IMR-90 (cell line): ENCODE measurements at regions not wholly inside any gene's neighbourhood (a gene's known extent, or its start where the extent isn't known, plus 50 kb on each side); places are given as distances from the start of the nearest gene placed in this dataset.
A peak's percentile ranks its signal among the peaks of the same experiment; 100 is the strongest.

Experiments used
- ATAC-seq: fragments of 200-7000 bp; cut with Tn5 transposase; 2 replicates; pipeline ENCODE4 v1.9.1; 2020; ENCODE audit warnings: low read depth, mild to moderate bottlenecking, moderate library complexity
- BruUV-seq: library from RNA; stranded (reverse); fragments of 400-500 nt; replicated peaks from 2 replicates; lab custom pipeline; 2021; lab: Mats Ljungman, UMichigan
- CTCF ChIA-PET: fragments of 300-600 bp; formaldehyde crosslinking; extraction: SDS; loops from one replicate; lab custom pipeline; 2021; ENCODE audit warnings: antibody characterized with exemption; lab: Yijun Ruan, JAX
- POLR2A ChIA-PET: fragments of 300-600 bp; sonication (Branson Sonifier 250); formaldehyde crosslinking; loops from one replicate; lab custom pipeline; 2022; ENCODE audit warnings: antibody characterized with exemption; ENCODE audit not compliant: unreplicated experiment; lab: Charles Lee
- DNase-seq: peaks from one replicate; pipeline ENCODE4 v3.0.0; 2013
- H2AFZ ChIP-seq: replicated peaks from 2 replicates; pipeline ENCODE3; 2013; ENCODE audit warnings: low read length, mild to moderate bottlenecking; ENCODE audit not compliant: poor library complexity
- H2AK5ac ChIP-seq: 2 replicates; pipeline ENCODE4 v1.6.1; 2013; ENCODE audit warnings: low read depth, low read length, inconsistent platforms
- H2AK9ac ChIP-seq: replicated peaks from 2 replicates; pipeline ENCODE3; 2013; ENCODE audit warnings: mild to moderate bottlenecking, low read depth, low read length, moderate library complexity; ENCODE audit not compliant: poor library complexity
- H2BK120ac ChIP-seq: 2 replicates; pipeline ENCODE4 v1.6.1; 2013; ENCODE audit warnings: low read depth, low read length, inconsistent platforms
- H2BK15ac ChIP-seq: 3 replicates; pipeline ENCODE4 v1.6.1; 2013; ENCODE audit warnings: low read depth, low read length, inconsistent platforms
- H2BK20ac ChIP-seq: 2 replicates; pipeline ENCODE4 v1.6.1; 2013; ENCODE audit warnings: low read depth, mild to moderate bottlenecking, inconsistent platforms, low read length, moderate library complexity
- H2BK5ac ChIP-seq: 2 replicates; pipeline ENCODE4 v1.6.1; 2013; ENCODE audit warnings: mild to moderate bottlenecking, low read depth, low read length, inconsistent platforms; ENCODE audit not compliant: poor library complexity, severe bottlenecking
- H3K14ac ChIP-seq: replicated peaks from 2 replicates; pipeline ENCODE4 v1.6.1; 2013; ENCODE audit warnings: low read depth, low read length, inconsistent platforms
- H3K18ac ChIP-seq: 2 replicates; pipeline ENCODE4 v1.6.1; 2013; ENCODE audit warnings: low read depth, low read length, control low read depth
- H3K23ac ChIP-seq: 2 replicates; pipeline ENCODE4 v1.6.1; 2013; ENCODE audit warnings: low read depth, low read length, inconsistent platforms
- H3K27ac ChIP-seq: 2 replicates; pipeline ENCODE4 v1.5.1; 2013; ENCODE audit warnings: mild to moderate bottlenecking, control low read depth, low read length; ENCODE audit not compliant: insufficient read depth
- H3K27me3 ChIP-seq: 2 replicates; pipeline ENCODE4 v1.6.1; 2013; ENCODE audit warnings: low read length; ENCODE audit not compliant: control insufficient read depth, insufficient read depth
- H3K36me3 ChIP-seq: 2 replicates; pipeline ENCODE4 v1.6.1; 2013; ENCODE audit warnings: low read length, mixed read lengths; ENCODE audit not compliant: control insufficient read depth, insufficient read depth
- H3K4ac ChIP-seq: 2 replicates; pipeline ENCODE4 v1.6.1; 2013; ENCODE audit warnings: low read depth, low read length, inconsistent platforms
- H3K4me1 ChIP-seq: 2 replicates; pipeline ENCODE4 v1.6.1; 2013; ENCODE audit warnings: low read length, mixed read lengths; ENCODE audit not compliant: control insufficient read depth, insufficient read depth
- H3K4me2 ChIP-seq: 2 replicates; pipeline ENCODE4 v1.6.1; 2013; ENCODE audit warnings: low read depth, mild to moderate bottlenecking, control low read depth, low read length, moderate library complexity
- H3K4me3 ChIP-seq: 2 replicates; pipeline ENCODE4 v1.5.1; 2013; ENCODE audit warnings: low read depth, mild to moderate bottlenecking, control low read depth, low read length, moderate library complexity; ENCODE audit not compliant: insufficient read depth
- H3K56ac ChIP-seq: 2 replicates; pipeline ENCODE4 v1.6.1; 2013; ENCODE audit warnings: low read length, inconsistent platforms; ENCODE audit not compliant: insufficient read depth; ENCODE audit errors: extremely low read depth
- H3K79me1 ChIP-seq, 2 experiments: 2 replicates each; pipeline ENCODE4 v1.6.1; 2013; ENCODE audit warnings: low read length in 2 of 2, inconsistent platforms in 1 of 2, low read depth in 1 of 2
- H3K9ac ChIP-seq: 2 replicates; pipeline ENCODE4 v1.6.1; 2013; ENCODE audit warnings: low read depth, low read length, control low read depth
- H3K9me1 ChIP-seq: 2 replicates; pipeline ENCODE4 v1.6.1; 2013; ENCODE audit warnings: low read length, inconsistent platforms; ENCODE audit not compliant: insufficient read depth
- H3K9me3 ChIP-seq: 2 replicates; pipeline ENCODE4 v1.6.1; 2013; ENCODE audit warnings: low read length; ENCODE audit not compliant: control insufficient read depth, insufficient read depth
- H4K20me1 ChIP-seq: 2 replicates; pipeline ENCODE4 v1.6.1; 2013; ENCODE audit warnings: low read length, inconsistent platforms; ENCODE audit not compliant: insufficient read depth
- H4K5ac ChIP-seq: 2 replicates; pipeline ENCODE4 v1.6.1; 2013; ENCODE audit warnings: mild to moderate bottlenecking, low read depth, low read length, control low read depth
- H4K8ac ChIP-seq, 2 experiments: 2 replicates each; pipeline ENCODE4 v1.6.1; 2013; ENCODE audit warnings: low read depth in 2 of 2, low read length in 2 of 2, control low read depth in 1 of 2, inconsistent platforms in 1 of 2
- H4K91ac ChIP-seq: 2 replicates; pipeline ENCODE4 v1.6.1; 2013; ENCODE audit warnings: low read depth, low read length, inconsistent platforms; ENCODE audit not compliant: insufficient read depth
- CEBPB ChIP-seq: IDR thresholded peaks from 2 replicates; pipeline ENCODE4 v1.6.1; 2012; ENCODE audit warnings: low read depth, low read length, improper control_type of control experiment
- ELK1 ChIP-seq: fragments of 150-350 bp; IDR thresholded peaks from 2 replicates; pipeline ENCODE4 v1.6.1; 2016; ENCODE audit warnings: low read depth, mild to moderate bottlenecking, low read length, moderate library complexity, borderline replicate concordance
- FOS ChIP-seq: fragments of 150-350 bp; IDR thresholded peaks from 2 replicates; pipeline ENCODE4 v1.6.1; 2016; ENCODE audit warnings: low read depth, low read length
- RAD21 ChIP-seq: IDR thresholded peaks from 2 replicates; pipeline ENCODE4 v1.6.1; 2012; ENCODE audit warnings: low read length, improper control_type of control experiment
- RCOR1 ChIP-seq: IDR thresholded peaks from 2 replicates; pipeline ENCODE4 v1.6.1; 2012; ENCODE audit warnings: mild to moderate bottlenecking, low read length, improper control_type of control experiment; ENCODE audit not compliant: insufficient replicate concordance
- WGBS, 2 experiments: methylation state at CpG; one replicate each; pipeline versions ENCODE4 v1.1.5 to v1.1.7; 2013; ENCODE audit warnings: missing lambda C conversion rate in 2 of 2; ENCODE audit not compliant: insufficient read length in 1 of 2; ENCODE audit errors: extremely low coverage in 2 of 2; 5-methylcytosine and 5-hydroxymethylcytosine counted together
- dilution Hi-C: fragments of 300-500 bp; cut with HindIII; formaldehyde crosslinking; loops from one replicate; pipeline ENCODE4 v1.14.3; 2018; ENCODE audit warnings: low sequenced_read_pairs; ENCODE audit not compliant: unreplicated experiment
- in situ Hi-C: fragments of 300-500 bp; cut with MboI; formaldehyde crosslinking; loops from 3 replicates; pipeline ENCODE4 v1.14.3; 2019; ENCODE audit warnings: low sequenced_read_pairs, inconsistent platforms, mixed read lengths
- intact Hi-C: fragments of 100-400 bp; cut with micrococcal nuclease; formaldehyde crosslinking; loops from 2 replicates; pipeline ENCODE4 v1.10.0; 2022

GRCh38 chr3:176286476-176287085 lies 910.7 kb downstream of the TBL1XR1 start:
- DNase-seq, result peak; percentile 1
- no peak overlapping the region for H2BK5ac ChIP-seq

More at GRCh38 chr3:176286476-176287085, 910.7 kb downstream of the TBL1XR1 start:
- dilution Hi-C loops, result no loop called here
- Histone ChIP-seq H3K23ac (no peak overlapping the region), H2BK15ac (no peak overlapping the region), H3K4me3 (no peak overlapping the region), H2AFZ (no peak overlapping the region), H3K4me1 (no peaks in the 10 kb centered on the region), H3K27ac (no peak overlapping the region), H2BK120ac (no peak overlapping the region), H3K9ac (no peak overlapping the region), H2AK9ac (no peak overlapping the region), H3K14ac (no peak overlapping the region), H4K8ac (no peak overlapping the region), H3K4ac (no peak overlapping the region), H3K56ac (no peak overlapping the region), H4K5ac (no peak overlapping the region), H3K9me3 (no peaks in the 10 kb centered on the region), H4K91ac (no peak overlapping the region), H3K18ac (no peak overlapping the region), H2BK20ac (no peak overlapping the region), H3K79me1 (no peaks in the 10 kb centered on the region), H3K27me3 (no peaks in the 10 kb centered on the region), H2AK5ac (no peak overlapping the region), H3K9me1 (no peaks in the 10 kb centered on the region), H3K4me2 (no peak overlapping the region), H3K36me3 (no peaks in the 10 kb centered on the region), H4K20me1 (no peaks in the 10 kb centered on the region)
- no TSS peak for BruUV-seq
- ChIA-PET CTCF (no interaction called here), POLR2A (no interaction called here)
- in situ Hi-C loops, result no loop called here
- no peak for ATAC-seq
- no CpG with 5 or more reads among the region's 3 CpGs for WGBS, 2 experiments
- TF ChIP-seq RCOR1 (no peak), FOS (no peak), CEBPB (no peak), RAD21 (no peak), ELK1 (no peak)
- intact Hi-C loops, result no loop called here
